Neural cell (in vitro differentiated cells): ENCODE measurements at regions not wholly inside any gene's neighbourhood (a gene's known extent, or its start where the extent isn't known, plus 50 kb on each side); places are given as distances from the start of the nearest gene placed in this dataset.

Experiments used
- RAD21 ChIP-seq: fragments of 450-650 bp; conservative IDR thresholded peaks from 2 replicates; pipeline ENCODE4 v1.6.1; 2014; ENCODE audit warnings: antibody characterized with exemption, mild to moderate bottlenecking, moderate library complexity
- TF ChIP-seq, protein P1 (sequence below): fragments of 450-650 bp; IDR thresholded peaks from 2 replicates; pipeline ENCODE4 v1.5.1; 2014; ENCODE audit warnings: antibody characterized with exemption, mild to moderate bottlenecking, moderate library complexity; ENCODE audit not compliant: poor library complexity, severe bottlenecking

DNA sequence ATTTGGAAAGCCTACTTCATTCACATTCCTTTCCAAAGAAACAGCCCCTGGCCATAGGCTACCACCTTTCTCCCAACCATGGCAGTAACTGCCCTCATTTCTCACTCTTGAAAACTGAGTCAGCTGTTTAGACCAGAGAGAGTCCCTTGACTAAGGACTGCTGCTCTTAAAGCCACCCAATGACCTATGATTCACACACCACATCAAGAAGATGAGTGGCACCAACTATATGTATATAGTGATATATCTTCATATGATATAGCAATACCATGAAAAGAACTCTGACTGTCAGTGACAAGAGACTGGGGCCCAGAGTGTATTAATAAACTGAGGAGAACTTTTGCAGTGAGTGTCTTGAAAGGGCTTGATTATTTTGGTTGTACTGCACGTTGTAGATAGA is 404.5 kb upstream of the ASIC2 start:
- TF ChIP-seq, protein P1, sequence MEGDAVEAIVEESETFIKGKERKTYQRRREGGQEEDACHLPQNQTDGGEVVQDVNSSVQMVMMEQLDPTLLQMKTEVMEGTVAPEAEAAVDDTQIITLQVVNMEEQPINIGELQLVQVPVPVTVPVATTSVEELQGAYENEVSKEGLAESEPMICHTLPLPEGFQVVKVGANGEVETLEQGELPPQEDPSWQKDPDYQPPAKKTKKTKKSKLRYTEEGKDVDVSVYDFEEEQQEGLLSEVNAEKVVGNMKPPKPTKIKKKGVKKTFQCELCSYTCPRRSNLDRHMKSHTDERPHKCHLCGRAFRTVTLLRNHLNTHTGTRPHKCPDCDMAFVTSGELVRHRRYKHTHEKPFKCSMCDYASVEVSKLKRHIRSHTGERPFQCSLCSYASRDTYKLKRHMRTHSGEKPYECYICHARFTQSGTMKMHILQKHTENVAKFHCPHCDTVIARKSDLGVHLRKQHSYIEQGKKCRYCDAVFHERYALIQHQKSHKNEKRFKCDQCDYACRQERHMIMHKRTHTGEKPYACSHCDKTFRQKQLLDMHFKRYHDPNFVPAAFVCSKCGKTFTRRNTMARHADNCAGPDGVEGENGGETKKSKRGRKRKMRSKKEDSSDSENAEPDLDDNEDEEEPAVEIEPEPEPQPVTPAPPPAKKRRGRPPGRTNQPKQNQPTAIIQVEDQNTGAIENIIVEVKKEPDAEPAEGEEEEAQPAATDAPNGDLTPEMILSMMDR, result no peak
- no peak for TF ChIP-seq RAD21
